ENCODE measurements at regions not wholly inside any gene's neighbourhood (a gene's known extent, or its start where the extent isn't known, plus 50 kb on each side); places are given as distances from the start of the nearest gene placed in this dataset.

DNA sequence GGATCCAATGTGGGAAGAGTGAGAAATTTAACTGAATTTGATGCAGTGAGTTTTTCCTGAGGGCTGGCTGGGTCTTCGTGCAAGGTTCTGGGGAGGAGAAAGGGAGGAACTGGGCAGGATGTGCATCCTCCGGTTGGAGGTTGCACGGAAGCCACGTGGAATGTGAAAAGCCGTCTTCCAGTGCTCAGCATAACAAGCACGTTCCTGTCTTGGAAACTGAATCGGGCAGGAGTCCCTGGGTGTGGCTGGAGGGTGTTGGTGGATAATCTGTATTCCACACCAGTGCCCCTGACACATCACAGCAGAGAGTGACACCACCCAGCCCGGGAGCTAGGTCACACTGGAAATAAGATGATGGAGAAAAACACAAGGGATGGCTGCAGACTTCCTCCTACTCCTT, 154.3 kb downstream of the C5orf15 start:
- no peaks in the 10 kb centered on the region for H3K36me3 ChIP-seq (ENCODE audit: insufficient read depth, low read length)
- H3K27me3 ChIP-seq (ENCODE audit: control insufficient read depth in 1 of 2, insufficient read depth in 2 of 2, low read length in 2 of 2), result no peaks in the 10 kb centered on the region
- peaks cover 14% of the 10 kb centered on the region for H3K4me1 ChIP-seq (ENCODE audit: insufficient read depth, low read length)
- no peak overlapping the region for H3K27ac ChIP-seq (ENCODE audit: low read depth, low read length)
- H3K9ac ChIP-seq (ENCODE audit: low read length), result no peak overlapping the region
- H3K4me3 ChIP-seq (ENCODE audit: low read depth in 1 of 2, low read length in 2 of 2), result no peak overlapping the region
- H3K9me3 ChIP-seq (ENCODE audit: low read length), result no peaks in the 10 kb centered on the region

- no peaks in the 10 kb centered on the region for H3K36me3 ChIP-seq (ENCODE audit: insufficient read depth, low read length)
- no peak overlapping the region for H3K9ac ChIP-seq (ENCODE audit: low read length)
- H3K4me1 ChIP-seq (ENCODE audit: insufficient read depth, low read length), result no peaks in the 10 kb centered on the region
- H3K4me3 ChIP-seq (ENCODE audit: low read depth in 1 of 2, low read length in 2 of 2), result no peak overlapping the region
- H3K27me3 ChIP-seq (ENCODE audit: control insufficient read depth in 1 of 2, insufficient read depth in 2 of 2, low read length in 2 of 2), result peaks cover 0 to 5% of the 10 kb centered on the region in 2 donors
- no peaks in the 10 kb centered on the region for H3K9me3 ChIP-seq (ENCODE audit: low read length)
- H3K27ac ChIP-seq (ENCODE audit: low read depth, low read length), result no peak overlapping the region
Measured at GRCh38 chr5:133811168-133811567, 157.3 kb downstream of the C5orf15 start.

- Histone ChIP-seq H3K9me3 (ENCODE audit: low read length) (no peaks in the 10 kb centered on the region), H3K27me3 (ENCODE audit: control insufficient read depth in 1 of 2, insufficient read depth in 2 of 2, low read length in 2 of 2) (peaks cover 0 to 5% of the 10 kb centered on the region in 2 donors), H3K36me3 (ENCODE audit: insufficient read depth, low read length) (no peaks in the 10 kb centered on the region), H3K4me3 (ENCODE audit: low read depth in 1 of 2, low read length in 2 of 2) (no peak overlapping the region), H3K27ac (ENCODE audit: low read depth, low read length) (no peak overlapping the region), H3K9ac (ENCODE audit: low read length) (no peak overlapping the region), H3K4me1 (ENCODE audit: insufficient read depth, low read length) (no peaks in the 10 kb centered on the region)
Measured at GRCh38 chr5:133809801-133810200, 158.6 kb downstream of the C5orf15 start.

DNA sequence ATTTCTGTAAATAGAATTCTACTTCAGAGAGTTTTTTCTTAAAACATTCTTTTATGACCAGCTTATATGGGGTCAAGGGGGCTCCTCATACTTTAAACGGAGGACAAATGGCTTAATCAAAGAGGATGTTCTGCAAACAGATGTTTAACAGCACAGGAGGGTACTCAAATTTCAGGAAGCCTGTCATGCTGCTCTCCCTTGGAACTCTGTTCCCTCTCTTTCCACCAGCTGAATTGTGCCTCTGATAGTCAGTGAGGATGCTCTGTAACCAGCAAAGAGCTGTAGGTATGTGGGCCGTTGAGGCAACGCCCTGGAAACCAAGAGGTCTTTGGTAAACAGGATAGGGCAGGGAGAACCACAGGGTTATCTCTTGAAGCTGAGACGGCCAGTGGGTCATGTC, 161.1 kb downstream of the C5orf15 start:
- Histone ChIP-seq H3K27me3 (ENCODE audit: control insufficient read depth in 1 of 2, insufficient read depth in 2 of 2, low read length in 2 of 2) (peaks cover 0 to 5% of the 10 kb centered on the region in 2 donors), H3K4me3 (ENCODE audit: low read depth in 1 of 2, low read length in 2 of 2) (no peak overlapping the region)

GRCh38 chr5:133806847-133807246, 161.6 kb downstream of the C5orf15 start:
- Histone ChIP-seq H3K36me3 (ENCODE audit: insufficient read depth, low read length) (no peaks in the 10 kb centered on the region), H3K27ac (ENCODE audit: low read depth, low read length) (no peak overlapping the region), H3K4me1 (ENCODE audit: insufficient read depth, low read length) (no peaks in the 10 kb centered on the region)

More for the DNA sequence above, 161.1 kb downstream of the C5orf15 start:
- Histone ChIP-seq H3K9ac (ENCODE audit: low read length) (no peak overlapping the region), H3K4me1 (ENCODE audit: insufficient read depth, low read length) (no peaks in the 10 kb centered on the region), H3K9me3 (ENCODE audit: low read length) (no peaks in the 10 kb centered on the region), H3K36me3 (ENCODE audit: insufficient read depth, low read length) (no peaks in the 10 kb centered on the region), H3K27ac (ENCODE audit: low read depth, low read length) (no peak overlapping the region)

DNA sequence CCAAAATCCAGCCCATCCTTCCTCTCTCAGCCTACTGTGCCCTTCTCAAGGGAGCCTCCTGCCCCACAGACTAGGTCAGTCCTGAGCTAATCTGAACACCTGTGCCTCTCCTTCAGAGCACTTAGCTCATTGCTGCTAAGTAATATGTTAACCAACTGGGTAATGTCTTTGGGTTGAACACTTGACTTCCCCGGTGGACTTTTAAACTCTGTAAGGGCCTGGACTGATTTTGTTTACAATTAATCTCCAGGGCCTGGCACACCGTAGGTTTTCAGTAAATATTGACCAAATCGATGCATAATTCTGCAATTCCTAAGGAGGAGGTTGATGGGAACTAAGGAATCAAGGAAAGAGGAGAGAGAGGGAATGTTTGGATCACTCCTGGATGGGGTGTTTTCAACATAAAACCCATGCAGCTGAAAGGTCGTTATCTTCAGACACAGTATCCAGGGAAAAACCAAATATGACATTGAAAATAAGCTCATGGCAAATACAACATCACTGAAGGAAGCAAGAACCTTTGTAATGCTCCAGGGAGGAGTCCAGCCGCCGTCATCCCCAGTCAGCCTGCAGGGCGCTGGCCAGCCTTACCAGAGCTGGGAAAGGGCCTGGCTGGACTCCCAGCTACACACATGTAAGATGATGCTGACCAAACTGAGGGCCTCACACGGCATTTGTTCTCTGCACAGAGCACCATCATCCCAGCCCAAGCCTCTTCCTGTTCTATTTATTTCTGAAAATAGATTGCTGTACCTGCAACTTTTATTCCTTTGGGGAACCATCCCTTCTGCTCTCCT, 166.3 kb downstream of the C5orf15 start:
- Histone ChIP-seq H3K4me3 (ENCODE audit: low read depth in 1 of 2, low read length in 2 of 2) (no peak overlapping the region), H3K27ac (ENCODE audit: low read depth, low read length) (no peak overlapping the region), H3K36me3 (ENCODE audit: insufficient read depth, low read length) (no peaks in the 10 kb centered on the region), H3K4me1 (ENCODE audit: insufficient read depth, low read length) (no peaks in the 10 kb centered on the region), H3K9me3 (ENCODE audit: low read length) (no peaks in the 10 kb centered on the region), H3K9ac (ENCODE audit: low read length) (no peak overlapping the region), H3K27me3 (ENCODE audit: control insufficient read depth in 1 of 2, insufficient read depth in 2 of 2, low read length in 2 of 2) (peaks cover 0 to 3% of the 10 kb centered on the region in 2 donors)

More at GRCh38 chr5:133806847-133807246, 161.6 kb downstream of the C5orf15 start:
- no peak overlapping the region for H3K9ac ChIP-seq (ENCODE audit: low read length)
- peaks cover 0 to 5% of the 10 kb centered on the region in 2 donors for H3K27me3 ChIP-seq (ENCODE audit: control insufficient read depth in 1 of 2, insufficient read depth in 2 of 2, low read length in 2 of 2)
- no peaks in the 10 kb centered on the region for H3K9me3 ChIP-seq (ENCODE audit: low read length)
- H3K4me3 ChIP-seq (ENCODE audit: low read depth in 1 of 2, low read length in 2 of 2), result no peak overlapping the region

DNA sequence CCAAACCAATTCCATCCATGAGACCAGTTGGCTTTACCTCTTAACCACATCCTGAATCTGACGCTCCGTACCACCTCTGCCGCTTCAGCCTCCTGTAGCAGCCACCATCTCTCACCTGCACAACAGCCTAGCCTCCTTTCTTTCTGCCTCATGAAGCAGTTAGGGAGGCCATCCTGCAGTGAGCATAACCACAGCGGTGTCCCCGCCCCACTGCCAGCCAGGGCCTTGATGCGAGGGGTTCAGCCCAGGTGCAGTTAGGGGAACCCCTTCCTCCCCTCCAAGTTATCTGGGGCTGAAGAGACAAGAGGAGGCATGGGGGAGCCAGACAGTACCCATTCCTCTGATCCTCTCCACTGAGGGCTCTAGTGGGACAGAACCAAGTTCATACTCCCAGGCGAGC, 167.0 kb downstream of the C5orf15 start:
- Histone ChIP-seq H3K9me3 (ENCODE audit: low read length) (no peaks in the 10 kb centered on the region), H3K36me3 (ENCODE audit: insufficient read depth, low read length) (no peaks in the 10 kb centered on the region), H3K9ac (ENCODE audit: low read length) (no peak overlapping the region), H3K4me1 (ENCODE audit: insufficient read depth, low read length) (no peaks in the 10 kb centered on the region), H3K27me3 (ENCODE audit: control insufficient read depth in 1 of 2, insufficient read depth in 2 of 2, low read length in 2 of 2) (no peaks in the 10 kb centered on the region), H3K4me3 (ENCODE audit: low read depth in 1 of 2, low read length in 2 of 2) (no peak overlapping the region), H3K27ac (ENCODE audit: low read depth, low read length) (no peak overlapping the region)

DNA sequence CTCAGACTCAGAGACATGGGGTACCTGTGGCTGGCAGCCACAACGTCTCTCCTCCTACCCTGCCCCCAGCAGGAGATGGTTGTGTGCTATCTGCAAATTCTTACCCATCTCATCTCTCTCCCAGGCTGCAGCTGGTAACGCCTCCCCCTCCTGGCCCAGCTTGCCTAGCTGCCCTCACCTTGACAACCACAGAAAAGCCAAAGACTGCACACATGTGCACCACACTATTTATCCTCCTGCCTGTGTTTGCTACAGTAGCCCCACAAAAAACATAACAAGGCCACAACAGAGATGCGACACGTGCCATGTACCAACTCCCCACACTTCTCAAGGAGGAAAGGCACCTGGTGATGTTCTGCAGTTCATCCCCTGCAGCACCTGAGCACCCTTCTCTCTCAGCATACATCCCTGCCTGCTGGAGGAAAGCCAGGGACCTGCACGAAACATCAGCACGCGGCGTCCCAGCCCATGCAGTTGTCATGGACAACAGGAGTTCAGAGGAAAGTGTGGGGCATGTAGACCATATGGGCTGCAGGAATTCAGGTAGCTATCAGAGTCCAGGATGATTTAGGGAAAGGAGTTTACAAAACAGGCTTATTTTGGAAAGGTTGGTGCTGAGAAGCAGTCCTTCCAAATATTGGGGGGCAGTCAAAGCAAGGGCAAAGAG, 168.7 kb downstream of the C5orf15 start:
- Histone ChIP-seq H3K27ac (ENCODE audit: low read depth, low read length) (no peak overlapping the region), H3K36me3 (ENCODE audit: insufficient read depth, low read length) (no peaks in the 10 kb centered on the region), H3K4me3 (ENCODE audit: low read depth in 1 of 2, low read length in 2 of 2) (no peak overlapping the region), H3K27me3 (ENCODE audit: control insufficient read depth in 1 of 2, insufficient read depth in 2 of 2, low read length in 2 of 2) (no peaks in the 10 kb centered on the region), H3K9me3 (ENCODE audit: low read length) (no peaks in the 10 kb centered on the region), H3K9ac (ENCODE audit: low read length) (no peak overlapping the region), H3K4me1 (ENCODE audit: insufficient read depth, low read length) (no peaks in the 10 kb centered on the region)

- Histone ChIP-seq H3K27ac (ENCODE audit: low read depth, low read length) (no peak overlapping the region), H3K9ac (ENCODE audit: low read length) (no peak overlapping the region), H3K4me1 (ENCODE audit: insufficient read depth, low read length) (no peaks in the 10 kb centered on the region), H3K9me3 (ENCODE audit: low read length) (no peaks in the 10 kb centered on the region), H3K36me3 (ENCODE audit: insufficient read depth, low read length) (no peaks in the 10 kb centered on the region), H3K4me3 (ENCODE audit: low read depth in 1 of 2, low read length in 2 of 2) (no peak overlapping the region), H3K27me3 (ENCODE audit: control insufficient read depth in 1 of 2, insufficient read depth in 2 of 2, low read length in 2 of 2) (no peaks in the 10 kb centered on the region)
Measured at GRCh38 chr5:133797167-133797566, 171.3 kb downstream of the C5orf15 start.

GRCh38 chr5:133796186-133796585, 172.2 kb downstream of the C5orf15 start:
- H3K36me3 ChIP-seq (ENCODE audit: insufficient read depth, low read length), result no peaks in the 10 kb centered on the region
- H3K4me1 ChIP-seq (ENCODE audit: insufficient read depth, low read length), result no peaks in the 10 kb centered on the region
- H3K27ac ChIP-seq (ENCODE audit: low read depth, low read length), result no peak overlapping the region
- no peak overlapping the region for H3K9ac ChIP-seq (ENCODE audit: low read length)
- H3K4me3 ChIP-seq (ENCODE audit: low read depth in 1 of 2, low read length in 2 of 2), result no peak overlapping the region
- no peaks in the 10 kb centered on the region for H3K9me3 ChIP-seq (ENCODE audit: low read length)
- no peaks in the 10 kb centered on the region for H3K27me3 ChIP-seq (ENCODE audit: control insufficient read depth in 1 of 2, insufficient read depth in 2 of 2, low read length in 2 of 2)

DNA sequence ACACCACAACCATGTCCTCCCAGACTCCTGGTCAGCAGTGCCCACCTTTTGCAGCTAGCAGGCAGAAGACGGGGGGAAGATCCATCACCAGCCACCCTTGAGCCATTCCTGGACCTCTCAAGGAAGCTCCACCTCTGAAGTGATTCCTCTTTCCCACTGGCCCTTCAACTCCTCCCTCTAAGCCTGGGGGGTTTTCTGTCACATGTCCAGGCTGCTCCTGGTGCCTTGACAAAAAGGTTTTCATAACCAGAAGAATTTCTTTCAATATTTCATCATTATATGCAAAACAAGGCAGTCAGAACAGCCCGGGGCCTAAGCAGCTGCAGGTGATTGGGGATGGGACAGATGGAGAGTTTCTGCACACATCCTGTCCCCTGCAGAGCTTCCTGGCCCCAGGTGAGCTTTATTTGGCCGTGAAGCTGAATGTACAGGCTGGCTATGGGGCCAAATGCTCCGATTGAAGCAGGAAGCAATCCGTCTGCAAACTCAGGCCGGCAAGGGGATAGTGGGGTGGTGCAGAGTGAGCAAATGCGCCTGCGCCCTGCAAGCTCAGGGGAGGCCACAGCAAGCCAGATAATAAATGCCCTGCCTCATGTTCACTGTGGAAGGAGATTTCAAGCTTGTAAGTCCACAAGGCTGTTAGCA, 173.5 kb downstream of the C5orf15 start:
- Histone ChIP-seq H3K9me3 (ENCODE audit: low read length) (no peaks in the 10 kb centered on the region), H3K27ac (ENCODE audit: low read depth, low read length) (no peak overlapping the region), H3K36me3 (ENCODE audit: insufficient read depth, low read length) (no peaks in the 10 kb centered on the region), H3K27me3 (ENCODE audit: control insufficient read depth in 1 of 2, insufficient read depth in 2 of 2, low read length in 2 of 2) (no peaks in the 10 kb centered on the region), H3K4me1 (ENCODE audit: insufficient read depth, low read length) (no peaks in the 10 kb centered on the region), H3K4me3 (ENCODE audit: low read depth in 1 of 2, low read length in 2 of 2) (no peak overlapping the region), H3K9ac (ENCODE audit: low read length) (no peak overlapping the region)
